ENCODE measurements at regions not wholly inside any gene's neighbourhood (a gene's known extent, or its start where the extent isn't known, plus 50 kb on each side); places are given as distances from the start of the nearest gene placed in this dataset.

GRCh38 chr10:98332623-98333269, 64.8 kb upstream of the LOXL4 start:
- no peak for DNase-seq

GRCh38 chr10:98331885-98332284, 63.9 kb upstream of the LOXL4 start:
- no peak for DNase-seq

- DNase-seq, result no peak
Observed at GRCh38 chr10:98330987-98331386, 63.0 kb upstream of the LOXL4 start.

GRCh38 chr10:98328640-98329039, 60.6 kb upstream of the LOXL4 start:
- no peak for DNase-seq

- DNase-seq, result no peak
Observed at GRCh38 chr10:98328163-98328562, 60.2 kb upstream of the LOXL4 start.

GRCh38 chr10:98326621-98327027, 58.6 kb upstream of the LOXL4 start:
- peak; percentile 30 for DNase-seq

GRCh38 chr10:98323221-98324164, 55.5 kb upstream of the LOXL4 start:
- DNase-seq, result no peak

- peak; percentile 60 for DNase-seq
Observed at GRCh38 chr10:98321186-98321780, 53.3 kb upstream of the LOXL4 start.

- DNase-seq, result peak; percentile 65
Observed at GRCh38 chr10:98320486-98321185, 52.6 kb upstream of the LOXL4 start.

GRCh38 chr10:98318861-98319260, 50.9 kb upstream of the LOXL4 start:
- DNase-seq, result no peak
